Panc1 (cell line): ENCODE measurements at regions not wholly inside any gene's neighbourhood (a gene's known extent, or its start where the extent isn't known, plus 50 kb on each side); places are given as distances from the start of the nearest gene placed in this dataset.

Source experiments
- ATAC-seq: fragments of 200-7000 bp; cut with Tn5 transposase; 2 replicates; pipeline ENCODE4 v1.9.1; 2020; ENCODE audit warnings: mild to moderate bottlenecking, moderate library complexity
- BruUV-seq: library from RNA; stranded (reverse); fragments of 400-500 nt; replicated peaks from 2 replicates; lab custom pipeline; 2021; lab: Mats Ljungman, UMichigan
- CTCF ChIA-PET: fragments of 300-600 bp; sonication (Branson Sonifier 250); formaldehyde crosslinking; loops from one replicate; lab custom pipeline; 2022; ENCODE audit warnings: antibody characterized with exemption; lab: Charles Lee
- POLR2A ChIA-PET: fragments of 300-600 bp; sonication (Branson Sonifier 250); formaldehyde crosslinking; loops from one replicate; lab custom pipeline; 2022; ENCODE audit warnings: antibody characterized with exemption; lab: Charles Lee
- DNase-seq: peaks from one replicate; pipeline ENCODE4 v3.0.0-alpha.2; 2010; ENCODE audit warnings: low read depth, low spot score
- H3K27ac ChIP-seq: 2 replicates; pipeline ENCODE4 v1.5.1; 2011; ENCODE audit warnings: mild to moderate bottlenecking, low read length, inconsistent platforms
- H3K27me3 ChIP-seq: fragments of 200-500 bp; sonication (Bioruptor generic); 2 replicates; pipeline ENCODE4 v1.6.0; 2014; ENCODE audit warnings: low read length, inconsistent platforms; ENCODE audit not compliant: control insufficient read depth, insufficient read depth
- H3K36me3 ChIP-seq: fragments of 200-500 bp; sonication (Bioruptor generic); 2 replicates; pipeline ENCODE4 v1.5.1; 2014; ENCODE audit warnings: inconsistent platforms, mild to moderate bottlenecking, low read length, moderate library complexity; ENCODE audit not compliant: control insufficient read depth, insufficient read depth
- H3K4me1 ChIP-seq: 2 replicates; pipeline ENCODE4 v1.5.1; 2011; ENCODE audit warnings: inconsistent platforms, mild to moderate bottlenecking, low read length, moderate library complexity; ENCODE audit not compliant: control insufficient read depth, insufficient read depth
- H3K4me3 ChIP-seq, 2 experiments: 2 replicates each; pipeline ENCODE4 v1.5.1; 2011 to 2012; ENCODE audit warnings: low read depth in 2 of 2, low read length in 2 of 2, mild to moderate bottlenecking in 2 of 2, inconsistent platforms in 1 of 2, moderate library complexity in 1 of 2
- H3K9me3 ChIP-seq: fragments of 200-500 bp; sonication (Bioruptor generic); 2 replicates; pipeline ENCODE4 v1.5.1; 2014; ENCODE audit warnings: low read depth, mild to moderate bottlenecking, inconsistent platforms, low read length, moderate library complexity; ENCODE audit not compliant: control insufficient read depth, insufficient read depth
- POLR2AphosphoS5 ChIP-seq: IDR thresholded peaks from 2 replicates; pipeline ENCODE4 v1.6.1; 2012; ENCODE audit warnings: mild to moderate bottlenecking, low read depth, low read length, moderate library complexity
- SIN3A ChIP-seq: IDR thresholded peaks from 2 replicates; pipeline ENCODE4 v1.6.1; 2012; ENCODE audit warnings: low read depth, mild to moderate bottlenecking, low read length, moderate library complexity, borderline replicate concordance; ENCODE audit not compliant: insufficient read depth
- TCF7L2 ChIP-seq: IDR thresholded peaks from 2 replicates; pipeline ENCODE4 v1.6.1; 2011; ENCODE audit warnings: mild to moderate bottlenecking, low read depth, low read length, inconsistent platforms
- in situ Hi-C: cut with HindIII; loops from 2 replicates; pipeline ENCODE4 v1.10.0; 2016; ENCODE audit warnings: low sequenced_read_pairs, low pct_unique_long_range_greater_than_20kb
- intact Hi-C: fragments of 100-400 bp; cut with micrococcal nuclease; formaldehyde crosslinking; loops from one replicate; pipeline ENCODE4 v1.10.0; 2022; ENCODE audit not compliant: unreplicated experiment
- TF ChIP-seq, protein P1 (sequence below), 2 experiments: IDR thresholded peaks; 2 replicates each; pipeline ENCODE4 v1.6.1; 2011 to 2012; ENCODE audit warnings: low read depth in 2 of 2, control low read depth in 1 of 2, low read length in 1 of 2, mild to moderate bottlenecking in 1 of 2, moderate library complexity in 1 of 2; ENCODE audit not compliant: insufficient read depth in 1 of 2
- TF ChIP-seq, protein P2 (sequence below): fragments of 450-650 bp; IDR thresholded peaks from 2 replicates; pipeline ENCODE4 v1.5.1; 2017; ENCODE audit warnings: mild to moderate bottlenecking

- Histone ChIP-seq H3K4me1 (no peaks in the 10 kb centered on the region), H3K27ac (no peak overlapping the region), H3K36me3 (no peaks in the 10 kb centered on the region), H3K9me3 (no peaks in the 10 kb centered on the region), H3K4me3 (no peak overlapping the region), H3K27me3 (no peaks in the 10 kb centered on the region)
- intact Hi-C loops (no loop called here), in situ Hi-C loops (no loop called here)
- no TSS peak for BruUV-seq
- DNase-seq: no peak
- ATAC-seq: no peak
- ChIA-PET POLR2A (no interaction called here), CTCF (no interaction called here)
- no peak for TF ChIP-seq SIN3A
- TF ChIP-seq, protein P1, sequence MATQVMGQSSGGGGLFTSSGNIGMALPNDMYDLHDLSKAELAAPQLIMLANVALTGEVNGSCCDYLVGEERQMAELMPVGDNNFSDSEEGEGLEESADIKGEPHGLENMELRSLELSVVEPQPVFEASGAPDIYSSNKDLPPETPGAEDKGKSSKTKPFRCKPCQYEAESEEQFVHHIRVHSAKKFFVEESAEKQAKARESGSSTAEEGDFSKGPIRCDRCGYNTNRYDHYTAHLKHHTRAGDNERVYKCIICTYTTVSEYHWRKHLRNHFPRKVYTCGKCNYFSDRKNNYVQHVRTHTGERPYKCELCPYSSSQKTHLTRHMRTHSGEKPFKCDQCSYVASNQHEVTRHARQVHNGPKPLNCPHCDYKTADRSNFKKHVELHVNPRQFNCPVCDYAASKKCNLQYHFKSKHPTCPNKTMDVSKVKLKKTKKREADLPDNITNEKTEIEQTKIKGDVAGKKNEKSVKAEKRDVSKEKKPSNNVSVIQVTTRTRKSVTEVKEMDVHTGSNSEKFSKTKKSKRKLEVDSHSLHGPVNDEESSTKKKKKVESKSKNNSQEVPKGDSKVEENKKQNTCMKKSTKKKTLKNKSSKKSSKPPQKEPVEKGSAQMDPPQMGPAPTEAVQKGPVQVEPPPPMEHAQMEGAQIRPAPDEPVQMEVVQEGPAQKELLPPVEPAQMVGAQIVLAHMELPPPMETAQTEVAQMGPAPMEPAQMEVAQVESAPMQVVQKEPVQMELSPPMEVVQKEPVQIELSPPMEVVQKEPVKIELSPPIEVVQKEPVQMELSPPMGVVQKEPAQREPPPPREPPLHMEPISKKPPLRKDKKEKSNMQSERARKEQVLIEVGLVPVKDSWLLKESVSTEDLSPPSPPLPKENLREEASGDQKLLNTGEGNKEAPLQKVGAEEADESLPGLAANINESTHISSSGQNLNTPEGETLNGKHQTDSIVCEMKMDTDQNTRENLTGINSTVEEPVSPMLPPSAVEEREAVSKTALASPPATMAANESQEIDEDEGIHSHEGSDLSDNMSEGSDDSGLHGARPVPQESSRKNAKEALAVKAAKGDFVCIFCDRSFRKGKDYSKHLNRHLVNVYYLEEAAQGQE (IDR thresholded peaks at IDR 0.05; ENCODE audit: insufficient read depth in 1 of 2, low read depth in 2 of 2, low read length in 1 of 2): no peak
- TF ChIP-seq POLR2AphosphoS5: no peak
- TF ChIP-seq, protein P2, sequence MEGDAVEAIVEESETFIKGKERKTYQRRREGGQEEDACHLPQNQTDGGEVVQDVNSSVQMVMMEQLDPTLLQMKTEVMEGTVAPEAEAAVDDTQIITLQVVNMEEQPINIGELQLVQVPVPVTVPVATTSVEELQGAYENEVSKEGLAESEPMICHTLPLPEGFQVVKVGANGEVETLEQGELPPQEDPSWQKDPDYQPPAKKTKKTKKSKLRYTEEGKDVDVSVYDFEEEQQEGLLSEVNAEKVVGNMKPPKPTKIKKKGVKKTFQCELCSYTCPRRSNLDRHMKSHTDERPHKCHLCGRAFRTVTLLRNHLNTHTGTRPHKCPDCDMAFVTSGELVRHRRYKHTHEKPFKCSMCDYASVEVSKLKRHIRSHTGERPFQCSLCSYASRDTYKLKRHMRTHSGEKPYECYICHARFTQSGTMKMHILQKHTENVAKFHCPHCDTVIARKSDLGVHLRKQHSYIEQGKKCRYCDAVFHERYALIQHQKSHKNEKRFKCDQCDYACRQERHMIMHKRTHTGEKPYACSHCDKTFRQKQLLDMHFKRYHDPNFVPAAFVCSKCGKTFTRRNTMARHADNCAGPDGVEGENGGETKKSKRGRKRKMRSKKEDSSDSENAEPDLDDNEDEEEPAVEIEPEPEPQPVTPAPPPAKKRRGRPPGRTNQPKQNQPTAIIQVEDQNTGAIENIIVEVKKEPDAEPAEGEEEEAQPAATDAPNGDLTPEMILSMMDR: no peak
- TF ChIP-seq TCF7L2: no peak
These were observed 189.4 kb upstream of the CHRNA7 start for GRCh38 chr15:31840849-31841476.

GRCh38 chr15:31842532-31843195, 187.7 kb upstream of the CHRNA7 start:
- Histone ChIP-seq H3K4me3 (no peak overlapping the region), H3K9me3 (no peaks in the 10 kb centered on the region), H3K4me1 (no peaks in the 10 kb centered on the region), H3K27ac (no peak overlapping the region), H3K36me3 (no peaks in the 10 kb centered on the region), H3K27me3 (no peaks in the 10 kb centered on the region)
- POLR2A ChIA-PET: no interaction called here
- CTCF ChIA-PET: no interaction called here
- DNase-seq: no peak
- in situ Hi-C loops: no loop called here
- ATAC-seq: no peak
- no peak for TF ChIP-seq TCF7L2
- TF ChIP-seq, protein P1 (IDR thresholded peaks at IDR 0.05; ENCODE audit: insufficient read depth in 1 of 2, low read depth in 2 of 2, low read length in 1 of 2): no peak
- TF ChIP-seq, protein P2: no peak
- no peak for TF ChIP-seq SIN3A
- TF ChIP-seq POLR2AphosphoS5: no peak
- BruUV-seq: no TSS peak
- intact Hi-C loops: no loop called here
